ENCODE measurements at regions not wholly inside any gene's neighbourhood (a gene's known extent, or its start where the extent isn't known, plus 50 kb on each side); places are given as distances from the start of the nearest gene placed in this dataset.

DNA sequence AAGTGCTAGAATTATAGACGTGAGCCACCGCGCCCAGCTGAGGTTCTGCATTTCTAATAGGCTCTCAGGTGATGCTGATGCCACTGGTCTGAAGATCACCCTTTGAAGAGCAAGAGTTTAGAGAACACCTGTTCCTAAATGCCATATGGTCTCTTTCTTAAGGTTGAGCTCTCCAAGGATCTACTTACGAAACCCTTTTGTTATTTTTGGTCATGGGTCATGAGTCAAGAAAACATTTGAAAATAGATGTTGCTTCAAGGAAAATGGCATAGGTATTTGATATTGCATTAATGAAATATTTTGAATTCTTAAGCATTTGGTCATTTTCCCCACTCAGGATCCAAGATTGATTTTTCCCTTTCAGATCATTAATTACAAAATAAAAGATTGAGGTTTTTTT lies 74.7 kb upstream of the SOX2 start:
- no peak for TF ChIP-seq POLR2A (IDR thresholded peaks at IDR 0.05)
- TF ChIP-seq, protein P1, sequence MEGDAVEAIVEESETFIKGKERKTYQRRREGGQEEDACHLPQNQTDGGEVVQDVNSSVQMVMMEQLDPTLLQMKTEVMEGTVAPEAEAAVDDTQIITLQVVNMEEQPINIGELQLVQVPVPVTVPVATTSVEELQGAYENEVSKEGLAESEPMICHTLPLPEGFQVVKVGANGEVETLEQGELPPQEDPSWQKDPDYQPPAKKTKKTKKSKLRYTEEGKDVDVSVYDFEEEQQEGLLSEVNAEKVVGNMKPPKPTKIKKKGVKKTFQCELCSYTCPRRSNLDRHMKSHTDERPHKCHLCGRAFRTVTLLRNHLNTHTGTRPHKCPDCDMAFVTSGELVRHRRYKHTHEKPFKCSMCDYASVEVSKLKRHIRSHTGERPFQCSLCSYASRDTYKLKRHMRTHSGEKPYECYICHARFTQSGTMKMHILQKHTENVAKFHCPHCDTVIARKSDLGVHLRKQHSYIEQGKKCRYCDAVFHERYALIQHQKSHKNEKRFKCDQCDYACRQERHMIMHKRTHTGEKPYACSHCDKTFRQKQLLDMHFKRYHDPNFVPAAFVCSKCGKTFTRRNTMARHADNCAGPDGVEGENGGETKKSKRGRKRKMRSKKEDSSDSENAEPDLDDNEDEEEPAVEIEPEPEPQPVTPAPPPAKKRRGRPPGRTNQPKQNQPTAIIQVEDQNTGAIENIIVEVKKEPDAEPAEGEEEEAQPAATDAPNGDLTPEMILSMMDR (IDR thresholded peaks at IDR 0.05) = no peak

Measured in heart left ventricle (tissue), 13 donors.